GM23248 (cell line): ENCODE measurements at regions not wholly inside any gene's neighbourhood (a gene's known extent, or its start where the extent isn't known, plus 50 kb on each side); places are given as distances from the start of the nearest gene placed in this dataset.

Experiments
- EZH2 ChIP-seq: fragments of 200-600 bp; sonication (generic); IDR thresholded peaks from 2 replicates; pipeline ENCODE4 v1.6.1; 2018; ENCODE audit warnings: antibody characterized with exemption, mild to moderate bottlenecking; ENCODE audit not compliant: insufficient read depth, poor library complexity, severe bottlenecking
- EZH2phosphoT487 ChIP-seq: fragments of 200-600 bp; sonication (generic); IDR thresholded peaks from 2 replicates; pipeline ENCODE4 v1.6.1; 2018; ENCODE audit warnings: antibody characterized with exemption, moderate library complexity, mild to moderate bottlenecking, low read depth; ENCODE audit not compliant: insufficient read depth

DNA sequence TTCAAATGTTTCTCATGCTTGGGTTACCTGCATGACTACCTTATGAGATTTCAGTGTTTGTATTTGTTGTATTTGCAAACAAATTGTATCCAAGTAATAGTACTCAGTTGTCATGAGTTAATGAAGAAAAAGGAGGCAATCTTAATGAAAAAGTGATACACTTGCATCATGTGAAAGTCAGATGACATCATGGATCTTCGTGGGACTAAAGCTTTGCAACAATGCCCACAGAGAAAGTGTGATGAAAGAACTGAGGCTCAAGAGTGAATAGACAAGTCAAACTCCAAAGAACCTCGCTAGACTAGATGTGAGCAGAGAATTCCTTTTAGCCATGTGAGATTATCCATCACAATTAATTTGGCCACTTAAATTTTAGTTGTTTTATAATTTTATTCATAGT lies 75.4 kb upstream of the ADRB2 start:
- TF ChIP-seq EZH2 (no peak), EZH2phosphoT487 (no peak)
